ENCODE measurements at regions not wholly inside any gene's neighbourhood (a gene's known extent, or its start where the extent isn't known, plus 50 kb on each side); places are given as distances from the start of the nearest gene placed in this dataset.
"Not testable (repeated sequence)": the region's sequence is repeated elsewhere in the genome, so short reads cannot be mapped to it uniquely, and the experiment has no call there.

DNA sequence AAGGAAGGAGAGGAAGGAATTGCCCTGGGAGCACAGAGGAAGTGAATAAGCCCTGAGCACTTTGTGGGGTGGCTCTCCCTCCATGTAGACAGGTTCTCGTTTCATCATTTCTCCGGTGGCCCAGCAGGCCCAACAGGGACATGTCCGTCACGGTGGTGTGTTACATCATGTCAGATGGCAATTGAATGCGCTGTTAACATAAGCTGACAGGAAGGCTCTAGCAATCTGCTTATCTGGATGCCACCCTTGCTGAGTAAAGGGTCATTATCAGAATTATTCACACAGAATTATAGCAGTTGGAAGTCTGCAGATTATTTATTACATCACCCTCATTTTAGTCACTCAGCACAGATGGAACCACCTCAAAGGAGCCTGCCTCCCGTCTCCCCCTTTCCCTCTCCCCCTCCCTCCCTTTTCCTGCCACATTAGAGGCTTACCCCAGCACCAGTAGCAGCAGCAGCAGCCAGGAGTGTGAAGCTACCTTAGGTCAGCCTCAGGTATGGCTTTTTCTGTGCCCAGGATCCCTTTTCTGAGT is 124.3 kb upstream of the TRIM2 start:
- no peak for DNase-seq

DNA sequence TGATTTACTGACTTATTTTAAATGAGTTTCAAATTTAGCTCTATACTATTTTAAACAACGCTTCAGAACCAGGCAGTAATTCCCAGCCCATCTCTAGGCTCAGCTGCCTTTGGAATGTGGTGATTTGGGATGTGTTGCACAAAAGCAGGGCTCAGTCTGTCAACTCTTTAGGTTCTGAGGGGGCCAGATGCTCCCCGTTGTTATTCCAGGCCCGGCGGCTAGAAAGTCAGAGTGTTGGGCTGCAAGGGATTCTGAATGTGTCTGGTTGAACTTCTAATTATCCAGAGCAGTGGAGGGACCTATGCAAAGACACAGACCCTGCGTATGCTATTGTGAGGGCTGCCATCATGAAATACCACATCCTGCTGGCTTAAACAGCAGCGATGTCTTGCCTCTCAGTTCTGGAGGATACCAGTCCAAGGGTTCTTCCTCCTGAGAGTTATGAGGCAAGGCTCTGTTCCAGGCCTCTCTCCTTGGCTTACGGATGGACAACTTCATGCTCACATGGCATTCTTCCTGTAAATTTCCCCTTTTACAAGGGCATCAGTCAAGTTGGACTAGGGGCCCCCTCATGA is 123.2 kb upstream of the TRIM2 start:
- DNase-seq = no peak

DNA sequence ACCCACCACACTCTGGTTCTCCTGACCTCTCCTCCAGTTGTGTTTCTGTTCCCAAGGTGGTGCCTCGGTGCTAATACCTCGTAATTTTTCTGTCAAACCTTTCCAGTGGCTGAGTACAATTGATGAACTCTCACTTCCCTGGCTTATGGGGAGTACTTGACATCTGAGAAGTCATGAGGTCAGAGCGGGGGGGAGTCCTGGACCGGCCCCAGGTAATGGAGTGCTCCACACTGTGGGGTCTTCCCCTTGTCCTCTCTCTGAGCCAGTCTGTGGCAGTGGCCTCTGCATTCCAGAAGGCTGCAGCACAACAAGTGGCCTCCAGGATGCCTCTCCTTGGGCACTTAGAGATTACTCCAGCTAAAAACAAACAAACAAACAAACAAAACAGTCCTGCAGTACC is 122.5 kb upstream of the TRIM2 start:
- DNase-seq = no peak

DNA sequence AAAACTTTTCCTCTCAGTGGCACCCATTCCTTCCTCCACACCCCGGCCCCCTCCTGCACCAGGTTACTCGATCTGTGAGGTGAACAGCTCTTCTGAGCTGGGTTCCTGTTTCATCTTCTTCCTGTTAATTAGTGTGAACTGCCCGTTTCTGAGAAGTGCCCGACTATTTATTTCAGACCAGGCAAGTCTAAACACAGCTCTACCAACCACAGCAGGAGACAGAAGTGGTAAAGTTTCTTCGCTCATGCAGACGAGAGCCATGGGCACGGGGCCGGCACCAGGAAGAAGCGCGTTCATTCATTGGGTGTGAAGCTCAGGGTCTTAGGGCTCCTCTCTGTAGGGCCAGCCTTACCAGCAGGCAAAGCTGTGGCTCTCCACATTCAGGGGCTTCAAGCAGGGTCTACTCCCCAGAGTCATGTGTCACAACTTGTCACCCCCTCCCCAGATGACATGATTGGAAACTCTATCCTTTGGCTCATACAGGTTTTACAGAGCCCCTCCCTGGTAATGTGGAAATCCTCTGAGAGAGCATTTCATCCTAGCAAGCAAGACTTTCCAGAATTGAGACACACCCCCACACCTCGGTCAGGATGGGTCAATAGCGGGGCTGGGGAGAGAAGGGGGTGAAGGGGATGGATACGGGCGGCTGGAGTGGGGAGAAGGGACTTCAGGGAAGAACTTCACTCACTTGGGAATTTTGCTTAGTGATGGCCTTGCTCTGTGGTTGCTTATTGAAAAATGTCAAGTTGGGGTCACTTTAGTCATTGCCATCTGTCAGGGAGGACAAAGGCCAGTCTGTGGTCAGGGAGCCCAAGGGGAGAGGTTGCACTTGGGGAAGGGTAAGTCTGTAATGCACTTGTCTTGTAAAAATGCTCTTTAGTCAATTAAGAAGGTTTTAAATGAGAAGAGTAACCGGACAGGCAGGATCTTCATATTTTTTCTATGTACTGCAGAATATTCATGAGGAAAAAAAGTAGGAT is 121.6 kb upstream of the TRIM2 start:
- no peak for DNase-seq

DNA sequence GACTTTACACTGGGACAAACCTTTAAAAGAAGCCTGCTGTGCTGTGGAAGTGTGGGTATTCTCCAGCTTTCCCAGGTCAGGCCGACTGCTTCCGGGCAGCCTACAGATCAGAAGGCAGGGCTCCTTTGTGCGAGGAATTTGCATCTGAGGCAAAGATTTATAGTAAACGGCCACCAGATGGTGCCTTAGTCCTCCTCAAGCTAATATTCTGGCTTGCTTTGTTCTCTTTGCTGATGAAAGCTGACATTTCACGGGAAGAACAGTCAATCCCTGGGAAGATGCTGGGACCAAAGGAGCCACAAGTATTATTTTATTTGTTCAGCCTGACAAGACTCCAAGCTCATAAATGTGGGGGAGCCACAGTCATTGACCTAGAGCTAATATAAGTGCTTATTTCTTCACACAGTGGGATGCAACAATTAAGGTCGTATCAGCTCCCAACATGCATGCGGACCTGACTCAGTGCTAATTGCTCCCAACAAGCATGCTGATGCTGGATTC is 120.7 kb upstream of the TRIM2 start:
- DNase-seq = no peak

DNA sequence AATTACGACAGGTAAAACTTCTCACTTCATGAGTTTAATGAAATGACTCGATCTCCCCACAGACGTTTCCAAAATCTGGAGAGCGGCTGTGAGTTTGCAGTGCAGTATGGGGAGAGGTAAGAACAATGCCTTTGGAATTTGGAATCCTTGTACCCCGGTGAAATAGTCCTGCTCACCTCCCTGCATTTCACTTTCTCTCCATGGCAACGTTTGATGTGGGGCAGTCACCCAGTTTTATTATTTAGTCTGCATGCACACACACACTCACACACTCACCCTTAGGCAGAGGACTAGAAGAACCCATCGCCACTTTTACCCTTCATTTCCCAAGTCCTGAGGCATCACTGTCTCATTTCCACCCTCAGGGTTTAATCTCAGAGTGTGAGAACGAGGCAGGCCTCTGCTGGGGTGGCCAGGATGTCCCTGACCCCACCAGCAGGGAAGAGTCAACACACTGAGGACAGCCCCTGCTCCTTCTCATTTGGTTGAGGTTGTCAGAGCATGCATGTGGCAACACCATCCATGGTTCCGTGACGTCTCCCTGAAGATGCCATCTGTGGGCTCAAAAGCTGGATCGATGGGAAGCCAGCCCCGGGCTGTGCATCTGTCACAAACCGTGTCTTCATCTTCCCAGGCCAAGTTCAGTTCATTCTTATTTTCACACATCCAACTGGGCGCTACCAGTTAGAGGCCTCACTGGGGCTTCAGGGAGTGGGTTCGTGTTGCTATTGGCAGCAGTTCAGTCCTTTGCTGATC is 119.8 kb upstream of the TRIM2 start:
- DNase-seq = no peak

DNA sequence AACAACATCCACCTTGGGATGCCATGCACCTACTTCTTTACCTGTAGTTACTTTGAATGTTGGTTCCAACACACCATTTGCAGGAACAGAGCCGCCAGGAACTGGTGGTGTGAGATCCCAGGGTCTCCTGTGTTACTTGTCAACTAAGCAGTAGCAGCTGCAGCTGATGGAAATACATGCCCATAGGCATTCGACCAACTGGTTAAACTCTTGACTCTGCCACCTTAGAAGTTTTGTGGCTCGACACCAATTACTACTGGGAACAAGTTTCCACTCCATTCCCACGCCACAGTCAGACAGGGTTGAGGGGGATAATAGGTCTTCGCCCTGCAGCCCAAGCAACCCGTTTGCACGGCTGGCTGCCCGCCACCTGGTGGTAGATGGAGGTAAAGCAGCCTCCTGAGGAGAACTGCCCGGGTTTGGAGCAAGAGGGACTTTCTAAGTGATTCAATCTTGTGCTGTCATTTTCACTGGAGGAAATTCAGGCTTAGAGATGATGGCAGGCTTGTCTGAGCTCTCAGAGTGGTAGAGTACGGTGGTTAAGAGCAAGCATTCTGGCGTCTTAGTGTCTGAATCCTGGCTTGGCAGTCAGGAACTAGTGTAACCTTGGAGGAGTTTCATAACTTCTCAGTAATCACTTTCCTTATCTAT is 119.1 kb upstream of the TRIM2 start:
- DNase-seq = no peak

DNA sequence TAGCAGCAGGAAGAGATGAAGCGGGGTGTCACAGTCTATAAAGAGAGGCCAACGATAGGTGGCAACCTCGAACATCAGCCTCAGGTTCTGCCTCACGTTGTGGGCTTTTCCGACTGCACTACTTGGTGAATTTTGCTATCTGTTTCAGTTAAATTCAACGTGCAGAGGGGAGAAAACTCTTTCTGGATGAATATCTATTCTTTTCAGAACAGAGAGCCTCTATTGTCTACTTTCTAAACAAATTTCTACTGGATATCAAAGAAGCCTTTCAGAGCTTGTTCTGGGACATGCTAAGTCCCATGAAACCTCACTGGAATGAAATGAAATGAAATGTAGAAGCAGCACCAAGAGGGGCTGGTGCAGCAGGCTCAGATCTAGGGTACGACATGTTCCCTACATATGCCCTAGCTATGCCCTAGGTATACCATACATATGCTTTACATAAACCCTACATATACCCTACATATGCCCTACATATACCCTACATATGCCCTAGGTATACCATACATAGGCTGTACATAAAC is 116.5 kb upstream of the TRIM2 start:
- DNase-seq = no peak

DNA sequence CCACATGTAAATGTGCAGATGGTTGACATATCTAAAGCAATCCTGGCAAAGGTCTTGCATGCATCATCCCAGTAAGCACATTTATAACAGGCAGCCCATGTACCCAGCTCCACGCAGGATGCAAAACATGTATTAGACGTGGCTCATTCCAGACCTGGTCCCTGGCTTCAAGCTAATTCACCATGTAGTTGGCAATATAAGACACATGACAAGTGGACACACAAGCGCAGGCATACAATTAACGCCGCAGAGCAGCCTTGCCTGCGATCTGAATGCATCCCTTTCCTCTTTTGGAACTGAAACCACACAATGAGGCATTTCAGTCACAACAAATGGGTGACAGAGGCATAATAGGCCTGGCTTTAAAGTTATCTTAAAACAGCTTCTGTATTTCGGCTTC is 114.5 kb upstream of the TRIM2 start:
- no peak for DNase-seq

DNA sequence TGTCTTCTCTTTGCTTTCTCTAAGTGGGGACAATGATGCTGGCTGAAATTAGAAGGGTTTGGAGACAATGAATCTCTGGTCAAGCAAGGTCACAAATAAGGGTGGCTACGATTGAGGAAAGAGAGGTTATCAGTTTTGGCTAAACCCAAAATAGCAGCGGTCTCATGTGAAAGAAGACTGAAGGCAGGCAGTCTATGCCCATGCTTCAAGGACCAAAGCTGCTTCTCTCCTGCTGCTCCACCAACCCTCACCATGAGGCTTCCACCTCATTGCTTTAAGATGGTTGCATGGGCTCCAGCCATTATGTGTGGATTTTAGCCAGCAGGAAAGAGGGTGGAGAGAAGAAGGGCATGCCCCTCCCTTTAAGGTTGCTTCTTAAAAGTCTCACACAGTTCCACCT is 114.1 kb upstream of the TRIM2 start:
- no peak for DNase-seq

DNA sequence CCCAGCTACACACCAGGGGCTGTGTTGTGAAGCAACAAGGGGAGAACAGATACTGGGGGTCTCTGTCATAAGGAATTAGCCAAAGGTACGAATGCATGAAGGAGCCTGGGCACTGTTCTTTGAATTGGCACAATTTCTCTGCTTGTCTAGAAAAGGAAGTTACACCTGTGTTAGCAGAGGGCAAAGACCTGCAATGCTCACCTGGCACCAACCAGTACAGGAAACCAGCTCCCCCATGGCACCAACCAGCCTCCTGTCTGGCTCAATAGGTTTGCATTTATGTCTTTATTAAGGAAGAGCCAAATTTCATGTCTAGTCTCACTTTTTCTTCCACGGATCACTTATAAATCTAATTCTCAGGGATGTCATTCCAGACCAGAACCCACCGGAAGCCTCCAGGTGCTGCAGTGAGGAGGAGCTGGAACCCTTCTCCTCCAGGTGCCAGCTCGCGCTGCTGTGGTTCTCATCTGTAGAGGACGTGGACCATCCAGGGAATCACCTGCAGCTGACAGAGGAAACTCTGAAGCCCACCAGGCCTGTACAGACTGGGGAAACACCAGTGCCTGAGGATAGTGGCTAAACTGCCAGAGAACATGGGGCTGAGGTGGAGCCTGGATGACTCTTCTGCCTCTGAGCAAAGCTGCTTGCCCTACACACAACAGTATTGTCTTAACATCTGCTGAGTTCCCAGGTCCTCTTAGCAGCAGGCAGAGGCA is 113.4 kb upstream of the TRIM2 start:
- no peak for DNase-seq

DNA sequence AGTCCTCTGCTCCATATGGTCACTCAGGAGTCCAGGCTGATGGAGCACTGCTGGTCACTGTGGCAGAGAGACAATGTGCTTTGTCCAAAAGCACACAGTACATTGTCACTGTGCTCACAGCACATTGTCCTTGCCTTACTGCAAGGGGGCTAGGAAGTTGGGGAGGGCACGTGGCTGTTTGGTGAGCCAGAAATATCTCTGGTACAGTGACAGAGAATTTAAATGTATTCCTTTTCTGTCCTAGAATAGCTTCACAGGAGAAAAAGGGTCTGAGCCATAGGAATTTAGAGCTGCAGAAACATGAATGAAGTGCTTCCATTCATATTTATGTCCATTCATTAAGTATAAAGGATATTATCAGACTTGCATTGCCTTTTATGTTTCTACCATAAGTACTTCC is 110.8 kb upstream of the TRIM2 start:
- no peak for DNase-seq

DNA sequence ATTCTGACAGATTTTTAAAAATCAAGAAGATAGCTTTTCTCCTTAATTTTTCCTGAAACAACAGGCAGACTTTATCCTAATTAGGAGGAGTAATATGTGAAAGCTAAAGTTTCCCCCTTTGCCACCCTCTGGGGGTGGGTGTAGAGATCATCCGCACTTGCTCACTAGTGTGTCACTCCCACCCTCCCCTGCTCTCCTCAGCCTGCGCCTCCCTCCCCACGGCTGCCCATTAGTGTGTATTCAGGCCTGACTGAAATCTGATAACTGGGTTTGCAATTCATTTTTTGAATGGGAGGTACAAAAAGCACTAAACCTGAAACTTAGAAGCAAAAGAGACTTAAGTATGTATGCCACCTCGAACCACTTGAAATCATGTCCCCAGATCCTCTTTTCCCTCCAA is 110.4 kb upstream of the TRIM2 start:
- DNase-seq = no peak

DNA sequence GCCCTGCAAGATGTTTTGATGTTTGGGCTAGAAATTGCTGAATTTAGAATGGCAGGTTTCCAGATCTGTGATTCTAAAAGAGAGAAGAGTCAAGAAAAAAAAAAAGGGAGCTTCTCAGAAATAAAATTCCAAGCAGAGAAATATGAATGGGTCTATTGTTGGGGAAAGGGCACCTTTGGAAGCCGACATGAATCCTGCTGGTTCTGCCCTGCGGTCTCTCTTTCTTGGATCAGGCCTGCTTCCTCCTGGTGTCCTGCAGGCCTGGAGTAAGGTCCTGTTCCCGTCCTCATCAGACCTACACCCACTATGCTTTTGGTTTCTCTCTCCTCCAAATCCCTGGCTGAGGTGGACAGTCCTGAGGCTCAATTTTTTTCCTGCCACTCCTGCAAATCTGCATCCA is 109.8 kb upstream of the TRIM2 start:
- DNase-seq = no peak

DNA sequence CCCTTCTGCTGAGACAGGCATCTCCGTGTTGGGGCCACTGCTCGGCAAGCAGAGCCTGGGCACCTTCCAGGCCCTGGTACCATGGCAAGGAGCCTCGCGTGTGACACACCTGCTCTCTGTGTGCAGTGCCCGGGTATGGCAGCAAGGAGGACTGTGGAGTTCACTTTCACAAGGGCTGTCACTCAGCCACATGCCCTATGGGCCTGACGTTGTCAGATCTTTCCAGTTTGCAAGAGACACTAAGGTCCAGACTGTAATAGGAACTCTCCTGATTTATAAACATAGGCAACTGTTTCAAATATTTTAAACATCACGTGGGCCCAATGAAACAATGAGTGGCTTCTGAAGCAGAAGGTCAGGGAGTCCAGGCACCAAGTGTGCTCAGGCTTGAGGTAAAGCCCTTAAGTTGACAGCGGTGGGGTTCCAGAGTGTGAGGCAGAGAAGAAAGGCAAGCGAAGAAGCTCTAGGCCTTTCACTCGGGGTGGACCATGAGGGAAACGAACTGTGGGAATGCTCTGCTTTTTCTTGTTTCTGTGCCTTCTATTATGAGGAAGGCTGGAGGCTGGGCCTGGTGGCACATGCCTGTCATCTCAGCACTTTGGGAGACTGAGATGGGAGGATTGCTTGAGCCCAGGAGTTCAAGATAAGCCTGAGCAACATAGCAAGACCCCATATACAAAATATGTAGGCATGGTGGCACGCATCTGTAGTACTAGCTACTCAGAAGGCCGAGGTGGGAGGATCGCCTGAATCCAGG is 108.6 kb upstream of the TRIM2 start:
- DNase-seq = no peak

DNA sequence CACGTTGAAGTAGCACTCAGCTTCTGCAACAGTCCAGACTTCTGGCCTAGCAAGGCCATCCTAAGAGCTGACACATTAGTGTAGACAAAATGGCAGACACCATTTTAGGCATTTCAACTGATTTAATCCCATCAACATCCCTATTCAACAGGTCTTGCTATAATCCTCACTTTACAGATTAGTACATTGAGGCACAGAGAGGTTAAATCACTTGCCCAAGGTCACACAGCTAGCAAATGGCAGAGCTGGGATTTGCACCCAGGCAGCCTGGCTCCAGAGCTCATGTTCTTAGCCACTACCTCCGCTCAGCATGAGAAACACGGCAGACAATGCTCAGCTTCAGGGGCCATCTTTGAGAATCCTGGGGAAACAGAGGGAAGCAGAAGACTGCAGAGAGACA is 107.9 kb upstream of the TRIM2 start:
- DNase-seq = no peak

DNA sequence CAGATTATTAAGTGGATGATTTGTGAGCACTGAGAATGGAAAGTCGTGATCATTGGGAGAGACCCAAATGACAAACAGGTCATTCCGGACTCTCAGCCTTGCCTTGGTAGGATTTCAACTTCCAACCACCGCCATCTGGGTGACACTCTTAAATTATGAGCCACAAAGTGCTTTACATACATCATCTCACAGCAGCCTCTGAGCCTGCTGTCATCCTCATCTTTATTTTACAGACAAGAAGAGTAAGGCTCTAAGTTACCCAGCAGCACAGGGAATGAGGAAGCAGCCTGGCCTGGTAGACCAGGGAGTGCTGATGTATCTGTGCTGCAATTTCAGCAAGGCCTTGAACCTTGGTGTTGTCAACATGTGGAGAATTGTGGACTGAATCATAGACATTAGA is 105.8 kb upstream of the TRIM2 start:
- DNase-seq = no peak

DNA sequence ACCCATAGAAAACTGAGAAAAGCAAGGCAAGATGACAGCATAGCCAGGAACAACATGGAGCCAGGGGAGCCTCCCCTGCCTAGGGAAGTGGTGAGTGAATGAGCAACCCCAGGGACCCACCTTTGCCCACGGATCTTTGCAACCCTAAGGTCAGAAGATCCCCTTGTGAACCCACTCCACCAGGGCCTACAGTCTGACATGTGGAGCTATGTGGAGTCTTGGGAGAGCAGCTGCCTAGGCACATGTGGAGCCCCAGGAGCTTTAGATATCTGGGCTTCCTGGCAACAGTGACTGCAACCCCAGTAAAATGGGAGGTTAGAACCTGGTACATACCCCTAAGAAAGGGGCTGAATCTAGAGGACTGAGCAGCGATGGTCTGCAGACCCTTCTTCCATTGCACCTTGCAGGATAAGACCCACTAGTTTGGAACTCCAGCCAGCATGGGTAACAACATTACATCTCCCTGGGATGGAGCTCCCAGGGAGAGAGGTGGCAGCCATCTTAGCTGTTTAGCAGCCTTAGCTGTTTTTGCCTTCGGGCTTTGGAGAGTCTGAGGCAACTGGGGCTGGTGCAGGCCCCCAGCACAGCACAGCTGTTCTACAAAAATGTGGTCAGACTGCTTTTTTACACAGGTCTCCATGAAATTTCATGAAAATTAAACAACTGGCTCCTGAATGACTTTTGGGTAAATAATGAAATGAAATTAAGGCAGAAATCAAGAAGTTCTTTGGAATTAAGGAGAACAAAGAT is 104.7 kb upstream of the TRIM2 start:
- DNase-seq = no peak

DNA sequence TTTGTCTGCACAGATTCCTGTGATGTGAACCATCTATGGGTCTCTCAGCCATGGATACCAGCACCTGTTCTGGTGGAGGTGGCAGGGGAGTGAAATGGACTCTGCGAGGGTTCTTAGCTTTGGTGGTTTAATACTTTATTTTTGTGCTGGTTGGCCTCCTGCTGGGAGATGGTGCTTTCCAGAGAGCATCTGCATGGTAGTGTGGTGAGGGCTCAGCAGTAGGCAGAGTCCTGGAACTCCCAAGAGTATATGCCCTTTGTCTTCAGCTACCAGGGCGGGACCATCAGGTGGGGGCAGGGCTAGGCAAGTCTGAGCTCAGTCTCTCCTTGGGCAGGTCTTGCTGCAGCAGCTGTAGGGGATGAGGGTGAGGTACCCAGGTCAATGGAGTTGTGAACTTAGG is 97.5 kb upstream of the TRIM2 start:
- not testable (repeated sequence) for DNase-seq

DNA sequence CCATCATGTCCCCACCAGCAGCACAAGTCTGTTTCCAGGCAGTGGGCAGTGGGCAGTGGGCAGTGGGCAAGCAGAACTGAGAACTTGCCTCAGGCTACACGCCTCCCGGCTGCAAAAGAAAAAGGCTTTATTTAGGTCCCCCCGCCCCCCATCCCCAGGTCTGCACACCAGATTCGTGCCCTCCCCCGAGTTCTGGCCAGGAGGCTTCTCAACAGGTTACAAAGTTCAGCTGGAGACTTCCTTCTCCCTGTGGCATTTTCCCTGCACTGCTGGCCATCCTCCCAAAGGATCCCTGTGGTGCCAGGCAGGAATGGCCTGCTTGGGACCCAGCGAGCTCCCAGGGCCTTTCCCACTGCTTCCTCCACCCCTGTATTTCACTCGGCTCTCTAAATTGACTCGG is 97.0 kb upstream of the TRIM2 start:
- DNase-seq = no peak

All from GF-D8 (cell line).